ENCODE measurements at regions not wholly inside any gene's neighbourhood (a gene's known extent, or its start where the extent isn't known, plus 50 kb on each side); places are given as distances from the start of the nearest gene placed in this dataset.

DNA sequence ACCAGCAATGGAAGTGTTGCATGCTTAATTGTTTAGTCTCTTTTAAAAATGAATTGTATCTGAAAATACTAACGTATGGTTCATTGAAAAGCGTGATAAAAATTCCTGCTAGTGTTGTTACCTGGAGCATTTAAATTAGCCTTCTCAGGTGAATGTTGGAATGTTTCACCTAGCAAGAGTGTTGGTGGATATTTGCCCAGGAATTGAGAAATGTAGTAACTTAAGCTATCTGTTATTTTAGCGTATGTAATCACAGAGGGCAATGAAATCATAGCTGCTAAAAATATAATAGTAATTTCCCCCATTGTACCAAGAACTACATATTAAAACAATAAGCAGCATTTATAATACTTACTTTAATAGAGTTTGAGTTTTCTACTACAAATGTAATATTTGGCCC, 166.1 kb upstream of the KIAA1217 start:
- DNase-seq = no peak

DNA sequence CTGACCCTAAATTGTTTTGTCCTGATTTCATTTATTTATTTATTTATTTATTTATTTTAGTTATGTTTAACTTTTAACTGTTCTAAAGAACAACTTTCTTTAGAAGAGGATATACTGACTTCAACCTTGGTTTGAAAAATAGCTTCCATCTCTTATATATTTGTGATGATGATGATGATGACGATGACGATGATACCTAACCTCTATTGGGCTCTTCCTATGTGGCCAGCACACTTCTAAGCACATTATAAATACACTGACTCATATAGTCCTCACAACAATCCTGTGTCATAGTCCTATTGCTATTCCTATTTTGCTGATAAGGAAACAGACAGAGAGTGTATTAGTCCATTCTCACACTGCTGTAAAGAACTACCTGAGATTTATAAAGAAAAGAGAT, 162.9 kb upstream of the KIAA1217 start:
- no peak for DNase-seq

DNA sequence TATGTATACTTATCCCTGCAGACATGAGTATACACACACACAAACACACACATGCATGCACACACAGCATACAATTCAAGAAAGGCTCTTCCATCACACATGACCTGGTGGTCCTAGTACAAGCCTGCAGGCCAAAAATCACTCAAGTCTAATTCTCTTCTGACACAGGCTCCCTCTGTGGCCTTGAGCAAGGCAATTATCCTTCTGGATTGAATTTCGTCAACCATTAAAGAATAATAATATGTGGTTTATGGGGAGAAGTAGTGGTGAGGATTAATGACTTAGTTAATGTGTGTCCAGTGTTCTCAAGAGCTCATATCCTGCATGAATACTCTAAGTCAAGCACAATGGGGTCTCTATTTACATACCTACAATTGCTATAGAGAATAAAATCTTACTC, 161.8 kb upstream of the KIAA1217 start:
- no peak for DNase-seq

DNA sequence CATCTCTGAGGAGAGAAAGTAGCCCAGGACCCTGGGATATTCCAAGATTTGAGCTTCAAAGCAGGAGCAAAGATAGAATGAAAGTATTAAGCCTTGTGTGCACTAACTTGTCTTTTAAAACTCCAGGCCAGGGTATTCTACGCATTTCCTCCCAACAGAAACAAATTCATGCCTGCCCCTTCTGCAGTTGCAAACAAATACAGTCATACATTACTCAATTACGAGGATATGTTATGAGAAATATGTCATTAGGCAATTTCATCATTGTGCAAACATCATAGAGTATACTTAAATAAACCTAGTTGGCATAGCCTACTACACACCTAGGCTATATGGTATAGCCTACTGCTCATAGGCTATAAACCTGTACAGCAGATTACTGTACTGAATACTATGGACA, 154.5 kb upstream of the KIAA1217 start:
- DNase-seq = no peak

DNA sequence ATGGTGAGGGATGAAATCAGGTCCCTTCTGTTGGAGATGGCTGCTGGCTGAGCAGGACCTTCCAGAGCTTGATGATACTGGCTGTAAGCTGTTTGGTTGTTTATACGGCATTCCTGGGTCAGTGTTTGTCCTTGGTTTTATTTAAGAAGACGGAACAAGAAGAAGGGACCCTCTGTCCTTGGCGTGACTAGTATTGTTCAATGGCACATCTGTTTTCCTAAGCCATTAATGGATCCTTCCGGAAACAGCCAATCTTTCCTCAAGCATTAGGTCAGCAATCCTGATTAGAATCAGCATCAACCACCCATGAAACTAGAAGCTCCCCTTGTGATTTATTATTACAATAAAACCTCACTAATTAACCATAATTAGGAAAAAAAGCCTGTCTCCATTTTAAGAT, 128.7 kb upstream of the KIAA1217 start:
- no peak for DNase-seq

DNA sequence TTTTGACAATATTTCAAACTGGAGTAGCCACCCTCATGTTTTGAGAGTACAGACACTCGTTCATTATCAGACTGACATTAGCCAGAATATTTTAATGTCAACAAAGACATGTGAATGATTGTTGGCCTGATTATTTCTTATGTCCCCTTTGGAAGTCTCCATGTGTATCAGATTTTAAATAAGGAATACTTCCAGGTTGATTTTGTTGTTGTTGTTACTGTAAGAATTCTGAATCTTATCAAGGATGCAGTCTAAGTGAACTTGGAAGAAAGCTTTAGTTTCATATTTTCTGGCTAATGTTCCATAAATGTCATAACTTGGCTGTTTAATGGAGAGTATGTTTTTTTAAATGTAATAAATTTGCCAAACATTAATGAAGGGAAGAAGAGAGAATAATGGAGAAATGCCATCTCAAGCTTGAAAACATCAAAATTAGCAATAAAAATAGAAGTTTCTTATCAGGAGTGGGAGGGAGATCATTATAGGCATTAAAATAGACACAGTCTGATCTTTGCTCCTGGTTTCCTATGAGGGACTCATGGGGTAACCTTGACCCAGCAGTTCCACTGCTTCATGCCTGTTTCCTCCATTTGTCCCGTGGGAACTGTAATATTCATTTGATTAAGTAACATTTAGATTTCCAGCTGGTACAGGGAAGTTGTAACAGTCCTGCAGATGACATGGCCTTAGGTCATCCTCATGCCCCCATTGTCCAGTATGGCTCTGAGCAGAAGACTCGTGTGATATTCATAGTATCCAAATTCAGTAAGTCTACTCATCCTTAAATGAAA, 122.4 kb upstream of the KIAA1217 start:
- no peak for DNase-seq

DNA sequence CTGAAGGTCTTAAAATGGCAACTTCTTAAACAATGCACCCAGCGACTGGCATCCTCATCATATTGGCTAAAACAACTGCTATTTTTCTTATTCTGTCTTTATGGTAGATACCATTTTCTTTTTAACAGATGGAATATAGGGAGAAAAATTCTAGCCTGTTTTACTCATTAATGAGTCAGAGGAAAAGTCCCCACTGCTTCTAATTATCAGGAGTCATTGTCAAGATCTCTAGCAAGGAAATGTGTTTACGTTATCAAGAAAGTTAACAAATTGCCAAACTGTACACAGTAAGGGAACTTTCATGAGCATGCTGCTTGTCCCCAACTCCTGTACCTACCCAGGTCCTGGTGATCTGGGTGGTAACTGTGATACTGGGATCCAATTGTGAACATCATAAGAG, 117.7 kb upstream of the KIAA1217 start:
- DNase-seq = no peak

DNA sequence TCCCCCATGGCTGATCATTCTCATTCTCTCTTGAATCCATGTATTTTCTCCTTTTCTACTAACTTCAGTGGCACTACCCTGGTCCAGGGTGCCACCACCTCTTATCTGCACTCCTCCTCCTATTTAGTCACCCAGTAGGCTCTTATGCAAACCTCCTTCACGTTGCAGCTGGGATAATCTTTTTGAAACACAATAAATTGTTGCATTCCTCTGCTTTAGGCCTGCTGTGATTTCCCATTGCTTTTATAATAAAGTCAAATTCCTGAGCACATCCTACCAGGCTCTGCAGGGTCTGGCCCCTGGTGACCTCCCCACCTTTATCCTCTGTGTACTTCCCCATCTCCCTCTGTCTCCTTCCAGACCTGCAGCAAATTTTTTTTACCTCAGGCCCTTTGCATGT, 112.7 kb upstream of the KIAA1217 start:
- no peak for DNase-seq

DNA sequence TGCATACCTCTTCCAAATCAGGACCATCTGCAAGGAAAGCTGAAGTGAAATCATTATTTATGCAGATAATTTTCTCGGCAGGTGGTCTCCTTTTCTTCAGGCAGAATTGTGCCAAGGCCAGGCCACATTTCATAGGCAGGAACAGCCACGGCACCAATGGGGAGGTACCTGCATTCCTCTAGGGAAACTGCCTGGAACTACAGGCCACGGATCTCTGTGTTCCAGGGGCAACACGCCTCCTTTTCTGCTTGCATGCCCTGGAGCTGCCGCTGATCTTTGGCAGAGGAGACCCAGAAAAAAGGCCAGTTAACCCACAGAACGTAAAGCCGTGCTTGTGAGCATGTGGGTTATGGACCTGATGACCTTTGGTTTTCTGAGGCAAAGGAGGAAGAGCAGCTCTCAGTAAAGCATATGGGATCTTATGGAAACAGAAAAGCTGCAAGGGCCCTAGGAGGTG, 111.2 kb upstream of the KIAA1217 start:
- DNase-seq = no peak

DNA sequence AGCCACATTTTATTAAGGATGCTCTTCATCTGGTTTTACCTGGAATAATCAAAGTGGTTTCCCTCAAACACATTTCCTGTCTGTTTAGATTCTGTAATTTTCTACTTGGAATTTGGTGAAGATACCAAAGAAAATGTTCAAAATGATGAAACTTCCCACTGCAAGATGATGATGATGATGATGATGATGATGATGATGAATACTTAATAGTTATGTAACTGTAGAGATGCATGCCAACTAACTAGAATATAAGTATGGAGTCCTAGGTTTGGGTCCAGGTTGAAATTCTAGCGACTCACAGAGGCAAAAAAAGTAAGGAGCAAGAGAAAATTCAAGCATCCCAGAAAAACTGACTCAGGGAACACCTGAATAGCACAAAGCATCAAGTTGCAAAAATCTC, 104.0 kb upstream of the KIAA1217 start:
- DNase-seq = no peak

DNA sequence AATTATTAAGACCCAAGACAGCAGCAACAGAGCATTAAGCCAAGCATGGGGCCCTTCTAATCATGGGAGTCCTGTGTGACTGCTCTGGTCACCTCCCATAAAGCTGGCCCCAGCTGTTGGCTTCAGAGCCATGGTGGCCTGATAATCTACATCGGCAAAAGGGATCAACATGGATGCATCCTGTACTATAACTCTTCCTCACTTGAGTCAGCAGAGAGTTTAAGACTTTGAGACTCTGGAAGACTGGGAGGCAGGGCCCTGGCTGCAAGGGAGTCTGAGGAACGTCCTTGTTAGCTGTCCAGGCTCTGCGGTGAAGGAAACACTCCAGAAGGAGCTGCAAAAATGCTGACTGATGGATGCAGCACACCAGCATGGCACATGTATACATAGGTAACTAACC, 95.0 kb upstream of the KIAA1217 start:
- DNase-seq = no peak

DNA sequence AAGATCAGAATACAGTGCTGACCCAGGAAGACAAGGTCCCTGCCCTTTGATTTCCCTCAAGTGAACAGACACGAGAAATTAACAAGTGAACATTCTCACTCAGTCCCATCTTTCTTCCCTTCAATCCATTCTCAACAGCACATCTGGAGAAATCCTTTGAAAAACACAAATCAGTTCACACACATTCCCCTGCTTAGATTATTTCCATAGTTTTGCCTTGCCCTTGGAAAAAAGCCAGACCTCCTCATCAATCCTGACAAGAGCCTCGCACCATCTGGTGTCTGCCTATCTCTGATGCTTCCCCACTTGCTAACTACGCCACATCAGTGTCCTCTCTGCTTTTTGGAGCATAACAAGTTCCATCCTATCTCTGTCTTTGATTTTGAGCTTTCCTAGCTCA, 94.4 kb upstream of the KIAA1217 start:
- no peak for DNase-seq

DNA sequence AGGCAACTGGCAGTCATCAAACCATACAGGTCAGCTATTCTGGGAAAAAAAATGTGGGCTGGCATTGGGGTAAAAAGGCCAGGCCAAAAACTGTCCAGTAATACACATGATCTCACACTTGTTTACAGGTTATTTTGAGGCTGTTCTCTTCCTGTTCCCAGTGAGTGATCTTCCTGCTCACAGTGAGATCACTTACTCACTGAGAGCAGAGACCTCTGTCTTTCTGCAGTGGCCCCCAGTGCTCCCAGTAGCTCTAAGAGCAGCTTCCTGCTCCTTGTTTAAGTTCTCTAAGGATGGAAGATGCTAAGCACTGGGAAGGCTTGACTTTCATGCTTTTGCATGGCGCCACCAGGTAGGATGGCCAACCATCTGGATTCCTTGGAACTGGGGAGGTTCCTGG, 93.5 kb upstream of the KIAA1217 start:
- no peak for DNase-seq

DNA sequence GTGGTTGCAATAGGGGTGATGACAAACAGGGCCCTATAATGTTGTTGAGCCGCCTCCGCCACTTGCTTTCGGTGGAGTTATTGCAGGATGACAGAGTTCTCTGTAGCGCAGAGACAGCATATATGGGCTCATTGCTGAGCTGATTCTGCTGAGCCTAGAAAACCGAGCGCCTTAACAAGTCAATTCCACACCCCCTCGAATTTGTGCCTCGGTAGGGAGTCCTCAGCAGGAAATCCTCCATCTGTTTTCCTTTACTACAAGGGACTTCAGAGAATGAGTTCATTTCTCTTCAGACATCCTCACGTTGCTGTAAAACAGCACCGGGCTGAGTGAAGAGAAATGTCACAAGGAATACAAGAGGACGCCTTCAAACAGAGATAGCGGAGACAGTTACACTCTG, 90.7 kb upstream of the KIAA1217 start:
- DNase-seq = no peak

DNA sequence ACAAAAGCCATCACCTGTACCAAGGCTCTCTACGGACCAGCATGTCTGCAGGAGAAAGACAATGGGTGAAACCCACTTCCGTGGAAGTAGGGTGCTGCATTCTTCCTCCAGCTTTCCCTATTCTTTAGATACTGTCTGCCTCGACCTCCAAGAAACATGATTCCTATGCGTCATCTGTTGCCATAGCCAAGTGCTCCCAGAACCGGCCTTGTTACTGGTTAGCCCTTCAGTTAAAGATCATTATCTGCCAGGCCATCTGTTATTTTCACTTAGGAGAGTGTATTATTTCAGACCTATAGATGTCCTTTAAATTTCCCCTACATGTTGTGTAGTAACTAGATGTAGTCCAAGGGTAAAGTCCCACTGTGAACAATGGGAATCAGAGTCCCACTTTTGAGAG, 89.0 kb upstream of the KIAA1217 start:
- DNase-seq = no peak

DNA sequence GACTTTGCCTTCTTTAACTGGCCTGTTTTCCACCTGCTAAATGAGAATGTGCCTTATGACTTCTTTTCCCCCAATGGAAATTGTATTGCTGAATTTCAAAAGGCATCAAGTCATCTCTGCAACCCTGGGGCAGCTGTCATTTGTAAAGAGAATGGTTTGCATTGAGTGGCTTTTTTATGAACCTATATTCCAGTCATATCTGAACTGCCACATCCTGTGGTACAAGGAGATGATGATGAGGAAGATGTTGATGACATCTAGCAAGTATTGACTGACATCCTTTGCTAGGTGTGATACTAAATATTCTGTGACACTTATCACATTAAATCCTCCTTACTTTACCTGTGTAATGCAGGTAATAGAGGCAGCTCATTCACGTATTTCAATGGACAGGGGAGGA, 88.3 kb upstream of the KIAA1217 start:
- no peak for DNase-seq

DNA sequence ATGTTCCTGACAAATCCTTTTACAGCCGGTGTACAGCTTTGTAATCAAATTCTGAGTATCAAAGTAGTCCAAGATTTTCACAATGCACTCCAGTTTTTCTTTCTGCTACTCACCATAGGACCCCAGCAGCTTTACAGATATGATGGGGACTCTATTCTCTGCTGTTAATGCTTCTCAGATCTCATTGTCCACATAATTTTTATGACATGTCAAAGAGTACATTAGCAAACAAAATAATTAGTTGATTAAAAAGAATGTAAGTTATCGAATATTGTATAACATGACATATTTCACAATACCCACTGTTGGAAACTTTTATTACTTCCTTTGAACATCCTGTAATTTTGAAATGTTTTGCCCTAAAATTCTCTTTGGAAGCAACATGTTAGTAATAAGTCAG, 81.4 kb upstream of the KIAA1217 start:
- DNase-seq = no peak

DNA sequence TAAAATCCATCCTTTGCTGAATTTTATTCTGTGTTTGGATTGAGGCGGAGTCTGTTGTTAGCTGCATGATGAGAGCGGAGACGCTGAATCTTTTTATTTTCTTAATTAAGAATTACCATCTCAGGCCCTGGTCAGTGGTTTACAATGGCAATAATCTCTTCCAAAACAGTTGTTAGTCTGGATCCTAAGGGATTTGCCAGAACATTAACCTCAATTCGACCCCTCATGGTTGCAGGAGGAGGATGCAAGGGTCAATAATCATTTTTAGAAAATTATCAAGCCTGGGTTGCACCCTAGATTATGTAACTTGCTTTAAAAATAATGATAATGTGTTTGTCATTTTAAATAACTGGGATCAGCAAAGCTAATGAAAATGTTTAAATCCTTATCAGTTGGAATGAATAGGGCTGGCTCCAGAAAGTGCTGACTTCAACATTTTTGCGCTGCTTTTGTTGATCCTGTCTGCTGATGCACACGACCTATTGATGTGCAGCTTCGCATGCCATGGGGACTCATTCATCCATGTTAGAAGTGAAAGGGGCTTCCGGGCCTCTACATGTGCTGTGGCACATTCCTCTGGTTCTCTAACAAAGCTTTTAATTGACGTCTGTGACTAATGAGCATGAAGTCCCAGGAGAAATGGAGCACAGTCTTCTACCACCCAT, 80.7 kb upstream of the KIAA1217 start:
- no peak for DNase-seq

DNA sequence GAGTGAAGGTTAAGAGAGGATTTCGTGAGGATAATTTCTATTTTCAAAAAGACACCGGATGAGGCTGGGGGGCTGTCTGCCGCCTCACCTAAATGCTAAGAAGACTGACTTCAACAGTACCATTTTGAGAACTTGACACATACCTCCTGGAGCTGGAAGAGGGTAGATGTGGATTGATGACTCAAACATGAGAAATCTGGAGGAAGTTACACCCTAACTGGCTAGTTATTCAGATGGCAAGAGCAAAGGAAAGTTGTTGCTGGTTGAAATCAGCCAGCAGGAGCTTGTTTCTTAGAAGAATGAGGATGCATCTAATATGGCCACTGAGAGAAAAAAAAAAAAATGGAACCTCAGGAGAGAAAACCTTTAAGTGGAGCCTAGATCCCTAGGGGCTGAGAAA, 76.2 kb upstream of the KIAA1217 start:
- no peak for DNase-seq

DNA sequence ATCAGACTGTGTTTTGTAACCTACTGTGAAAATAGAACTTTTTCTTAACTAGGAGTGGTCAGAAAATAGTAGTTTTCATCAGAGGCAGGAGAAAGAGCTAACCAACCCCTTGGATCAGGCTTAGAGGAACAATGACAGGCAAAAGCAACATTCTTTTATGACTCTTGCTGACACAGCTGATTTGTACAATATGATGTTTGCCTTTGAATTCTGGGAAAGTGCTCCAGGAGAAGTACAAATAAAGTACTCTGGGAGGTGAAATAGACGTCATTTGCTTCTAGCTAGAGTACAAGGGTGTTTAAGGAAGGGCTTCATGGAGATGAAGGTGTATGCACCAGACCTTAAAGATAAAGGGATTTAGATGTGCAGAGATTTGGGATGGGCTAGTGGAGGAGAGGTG, 75.1 kb upstream of the KIAA1217 start:
- no peak for DNase-seq

DNA sequence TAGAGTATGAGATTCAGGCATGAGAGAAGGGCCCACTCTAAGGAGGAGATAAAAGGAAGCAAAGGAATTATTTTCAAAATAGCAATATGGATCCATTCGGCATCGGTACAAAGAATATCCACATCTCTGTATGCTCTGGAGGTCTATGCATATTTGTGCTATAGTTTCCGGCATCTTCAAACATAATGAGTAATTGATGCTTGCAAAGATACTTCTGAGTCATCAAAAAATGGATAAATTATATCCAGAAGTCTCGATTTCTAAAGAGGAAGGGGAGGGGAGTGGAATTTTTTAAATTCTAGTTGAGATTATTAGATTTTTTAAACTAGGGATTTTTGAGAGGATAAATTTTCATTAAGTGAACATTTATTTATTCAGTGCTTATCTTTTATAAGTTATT, 72.9 kb upstream of the KIAA1217 start:
- DNase-seq = no peak

DNA sequence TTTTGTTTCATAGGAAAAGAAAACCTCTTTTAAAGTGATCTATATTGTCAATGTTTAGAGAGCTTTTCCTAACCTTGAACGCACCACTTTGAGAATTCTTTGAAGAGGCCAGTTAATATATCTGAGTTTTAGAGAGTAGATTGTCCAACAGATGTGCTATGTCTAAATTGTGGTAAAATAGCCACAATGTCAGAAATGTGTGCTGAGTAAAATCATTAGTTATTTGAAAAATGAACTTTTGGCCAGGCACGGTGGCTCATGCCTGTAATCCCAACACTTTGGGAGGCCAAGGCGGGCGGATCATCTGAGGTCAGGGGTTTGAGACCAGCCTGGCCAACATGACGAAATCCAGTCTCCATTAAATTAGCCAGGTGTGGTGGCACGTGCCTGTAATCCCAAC, 61.6 kb upstream of the KIAA1217 start:
- no peak for DNase-seq

DNA sequence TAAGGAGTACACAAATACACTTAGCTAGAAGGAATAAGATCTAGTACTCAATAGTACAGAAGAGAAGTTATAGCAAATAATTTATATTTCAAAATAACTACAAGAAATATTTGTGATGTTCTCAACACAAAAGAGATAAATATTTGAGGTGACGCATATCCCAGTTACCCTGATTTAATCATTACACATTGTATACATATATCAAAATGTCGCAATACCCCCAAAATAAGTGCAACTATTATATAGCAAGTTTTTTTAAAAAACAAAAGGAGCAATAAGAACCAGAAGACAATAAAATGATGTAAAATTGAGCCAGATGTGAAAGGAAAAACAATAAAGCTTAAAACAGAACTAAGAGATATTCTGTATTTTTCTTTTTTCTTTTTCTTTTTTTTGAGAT, 59.3 kb upstream of the KIAA1217 start:
- no peak for DNase-seq

DNA sequence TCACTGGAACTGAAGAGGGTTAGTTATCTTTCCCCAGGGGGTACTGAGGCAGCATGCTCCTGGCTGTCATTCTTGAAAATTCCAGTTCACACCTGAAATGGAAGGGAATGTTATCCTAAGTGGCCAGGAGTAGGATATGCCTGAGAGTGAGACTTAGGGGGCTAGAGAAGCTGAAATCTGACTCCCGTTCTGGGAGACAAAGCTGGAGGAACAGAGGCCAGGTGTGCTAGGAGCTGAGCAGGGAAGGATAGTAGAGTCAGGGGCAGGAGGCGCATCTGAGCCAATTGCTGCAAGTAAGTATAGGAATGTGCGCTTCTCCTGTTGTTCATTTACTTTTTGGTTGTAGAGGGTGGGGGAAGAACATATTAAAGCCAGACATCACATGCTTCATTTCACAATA, 58.1 kb upstream of the KIAA1217 start:
- no peak for DNase-seq

DNA sequence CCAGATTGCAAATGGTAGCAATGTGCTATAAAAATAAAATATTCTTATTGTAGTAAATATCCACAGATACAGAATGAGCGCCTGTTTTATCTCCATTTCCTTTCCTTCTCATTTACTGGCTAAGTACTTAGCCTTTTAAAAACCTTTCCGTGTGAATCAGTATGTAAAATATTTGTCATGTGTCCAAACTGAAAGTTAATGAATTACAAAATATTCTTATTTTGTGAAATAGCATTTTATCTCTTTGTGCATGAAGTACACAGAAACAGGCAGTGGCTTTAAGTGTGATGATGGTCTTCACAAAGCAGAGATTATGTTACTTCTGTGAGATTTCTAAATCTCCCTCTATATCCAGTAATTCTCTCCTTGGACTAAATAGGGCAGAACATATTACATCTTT, 56.7 kb upstream of the KIAA1217 start:
- DNase-seq = no peak
